ENCODE measurements at regions not wholly inside any gene's neighbourhood (a gene's known extent, or its start where the extent isn't known, plus 50 kb on each side); places are given as distances from the start of the nearest gene placed in this dataset.

DNA sequence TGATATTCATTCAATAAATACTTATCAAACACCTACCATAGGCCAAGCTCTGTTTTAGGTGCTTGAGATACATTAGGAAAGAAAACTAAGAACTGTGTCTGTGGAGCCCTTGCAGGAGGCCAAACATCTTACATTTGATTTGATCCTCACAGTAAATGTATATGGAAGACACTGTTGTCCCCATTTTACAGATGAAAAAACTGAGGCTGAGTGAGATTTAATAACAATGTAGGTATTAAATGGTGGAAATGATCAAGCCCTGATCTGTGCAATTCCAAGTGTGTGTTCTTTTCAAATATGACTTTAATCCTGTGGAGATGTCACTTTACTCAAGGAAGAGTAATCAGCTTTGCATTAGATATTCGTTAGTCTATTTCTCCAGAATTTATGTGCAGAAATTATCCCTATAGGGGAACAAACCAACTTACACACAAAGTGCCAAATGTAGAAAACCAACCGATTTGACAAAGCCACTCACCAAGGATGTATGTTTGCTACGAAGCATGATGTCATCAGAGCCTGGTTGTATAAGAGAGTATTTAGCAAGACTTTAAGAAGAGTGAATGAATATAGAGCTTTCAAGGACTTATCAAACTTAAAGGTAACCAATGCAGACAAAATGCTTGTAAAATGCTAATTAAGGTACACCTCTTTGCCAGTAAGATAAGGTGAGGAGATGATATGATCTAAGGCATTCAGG is 153.9 kb upstream of the NFIB start:
- DNase-seq (ENCODE audit: low spot score): no peak
- no peak for FAIRE-seq

- FAIRE-seq (no peak), DNase-seq (ENCODE audit: low spot score) (no peak)
Measured at GRCh38 chr9:14466828-14467227, 152.9 kb upstream of the NFIB start.

DNA sequence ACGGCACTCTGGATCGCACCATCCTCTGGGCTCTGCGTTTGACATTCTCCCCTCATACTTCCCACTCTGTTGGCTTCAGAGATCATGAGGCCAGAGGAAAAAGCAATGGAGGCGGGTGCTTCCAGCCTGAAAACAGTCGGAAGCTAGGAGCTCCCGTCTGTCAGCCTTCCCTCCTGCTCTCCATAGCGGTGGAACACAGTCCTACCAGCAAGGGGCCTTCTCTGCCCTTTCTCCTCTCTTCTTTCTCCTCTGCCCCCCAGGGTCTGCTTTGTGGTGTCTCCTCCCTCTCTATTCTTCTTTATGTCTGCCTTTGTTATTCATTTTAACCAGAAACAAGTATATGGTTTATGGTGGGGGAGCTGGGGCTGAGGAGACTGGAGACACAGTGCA is 152.5 kb upstream of the NFIB start:
- FAIRE-seq (no peak), DNase-seq (ENCODE audit: low spot score) (no peak)

DNA sequence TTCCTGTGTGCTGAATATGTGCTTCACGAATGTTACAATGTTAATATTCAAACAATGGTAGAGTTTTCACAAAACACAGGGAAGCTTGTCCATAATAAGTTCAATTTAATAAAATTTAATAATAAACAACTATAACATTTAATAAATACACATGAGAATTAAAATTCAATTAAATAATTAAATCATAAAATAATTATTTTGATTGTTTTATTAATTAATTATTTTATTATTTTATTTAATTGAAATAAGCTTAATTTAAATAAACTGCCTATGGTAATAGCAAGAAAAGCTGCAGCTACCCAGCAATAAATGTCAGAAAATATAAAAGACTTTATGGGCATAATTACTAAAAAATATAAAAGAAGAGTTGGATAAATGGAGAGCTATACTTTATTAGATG is 149.0 kb upstream of the NFIB start:
- DNase-seq (ENCODE audit: low spot score) (no peak), FAIRE-seq (no peak)

- FAIRE-seq: no peak
- DNase-seq (ENCODE audit: low spot score): no peak
Measured at GRCh38 chr9:14455243-14455642, 141.3 kb upstream of the NFIB start.

- FAIRE-seq: no peak
Measured at GRCh38 chr9:14453286-14453685, 139.3 kb upstream of the NFIB start.

DNA sequence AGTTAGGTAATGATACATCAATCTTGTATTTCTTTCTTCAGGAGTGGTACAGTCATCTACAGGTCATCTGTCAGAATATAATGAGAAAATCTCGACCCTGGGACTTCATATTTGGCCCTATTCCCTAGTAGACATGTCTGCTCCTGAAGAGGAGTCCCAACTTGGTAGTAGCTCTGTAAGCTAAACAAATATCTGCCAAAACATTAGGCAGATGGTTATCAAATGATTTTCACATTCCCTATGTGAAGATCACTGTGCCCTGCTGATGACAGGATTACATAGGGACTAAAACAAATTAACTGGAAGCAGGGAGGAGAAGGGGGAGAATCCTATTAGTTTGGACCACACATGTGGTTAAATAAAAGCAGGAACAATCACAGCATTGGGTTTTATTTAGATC is 138.6 kb upstream of the NFIB start:
- FAIRE-seq (no peak), DNase-seq (ENCODE audit: low spot score) (no peak)

More at GRCh38 chr9:14453286-14453685, 139.3 kb upstream of the NFIB start:
- no peak for DNase-seq (ENCODE audit: low spot score)

- no peak for DNase-seq (ENCODE audit: low spot score)
- FAIRE-seq: no peak
Measured at GRCh38 chr9:14451949-14452348, 138.0 kb upstream of the NFIB start.

DNA sequence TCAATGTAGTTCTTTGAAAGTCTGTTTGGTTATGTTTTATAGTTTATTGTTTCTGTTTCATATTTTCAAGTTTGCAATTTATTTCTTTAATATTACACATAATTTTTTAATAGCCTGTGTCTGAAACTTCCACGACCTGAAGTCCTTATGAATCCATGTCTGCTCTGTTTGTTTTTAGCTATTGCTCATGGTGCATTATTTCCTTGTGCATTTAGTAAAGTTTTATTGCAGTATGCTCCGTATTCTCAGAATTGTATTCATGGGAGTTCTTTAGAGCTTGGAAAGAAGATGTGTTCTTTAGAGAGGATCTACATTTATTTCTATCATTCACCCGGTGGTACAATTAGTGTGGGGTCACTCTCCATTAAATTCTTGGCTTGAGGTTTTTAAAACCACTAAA is 133.2 kb upstream of the NFIB start:
- DNase-seq (ENCODE audit: low spot score): no peak
- FAIRE-seq: no peak

DNA sequence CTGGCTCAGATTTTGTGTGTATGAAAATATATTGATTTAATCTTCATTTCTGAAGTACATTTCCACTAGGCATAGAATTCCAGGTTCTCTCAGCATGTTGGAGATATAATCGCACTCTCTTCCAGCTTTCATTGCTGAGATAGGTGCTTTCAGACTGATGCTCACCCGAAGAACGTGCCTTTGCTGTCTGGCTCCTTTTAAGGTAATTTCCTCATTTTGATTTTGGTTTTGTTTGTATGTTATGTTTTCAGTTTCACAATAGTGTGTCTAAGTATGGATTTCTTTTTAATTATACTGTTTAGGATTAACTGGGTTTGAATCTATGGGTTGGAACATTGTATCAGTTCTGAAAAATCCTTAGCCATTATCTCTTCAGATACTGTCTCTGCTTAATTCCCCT is 132.0 kb upstream of the NFIB start:
- no peak for FAIRE-seq
- no peak for DNase-seq (ENCODE audit: low spot score)

- DNase-seq (ENCODE audit: low spot score) (no peak), FAIRE-seq (no peak)
Measured at GRCh38 chr9:14442956-14443355, 129.0 kb upstream of the NFIB start.

GRCh38 chr9:14441976-14442651 is 128.2 kb upstream of the NFIB start:
- DNase-seq (ENCODE audit: low spot score) (peak; percentile 46), FAIRE-seq (no peak)

DNA sequence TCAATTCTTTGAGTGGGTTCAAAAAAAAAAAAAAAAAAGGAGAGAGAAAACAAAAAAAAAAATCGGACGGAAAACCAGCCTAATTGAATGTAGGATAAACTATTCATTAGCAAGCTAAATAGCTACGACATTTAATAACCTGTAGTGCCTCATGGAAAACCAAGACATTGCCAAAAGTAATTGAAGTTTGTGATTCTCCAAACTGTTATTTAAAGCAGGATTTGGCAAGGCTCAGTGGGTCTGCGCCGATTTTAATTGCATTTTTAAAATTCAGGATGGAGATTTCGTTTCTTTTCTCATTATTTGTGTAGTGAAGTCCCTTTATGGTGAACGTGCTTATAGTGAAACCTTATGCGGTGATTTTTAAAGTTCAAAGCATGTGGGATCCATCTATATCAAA is 127.2 kb upstream of the NFIB start:
- no peak for FAIRE-seq
- no peak for DNase-seq (ENCODE audit: low spot score)

GRCh38 chr9:14440062-14440461 is 126.1 kb upstream of the NFIB start:
- DNase-seq (ENCODE audit: low spot score) (no peak), FAIRE-seq (no peak)

DNA sequence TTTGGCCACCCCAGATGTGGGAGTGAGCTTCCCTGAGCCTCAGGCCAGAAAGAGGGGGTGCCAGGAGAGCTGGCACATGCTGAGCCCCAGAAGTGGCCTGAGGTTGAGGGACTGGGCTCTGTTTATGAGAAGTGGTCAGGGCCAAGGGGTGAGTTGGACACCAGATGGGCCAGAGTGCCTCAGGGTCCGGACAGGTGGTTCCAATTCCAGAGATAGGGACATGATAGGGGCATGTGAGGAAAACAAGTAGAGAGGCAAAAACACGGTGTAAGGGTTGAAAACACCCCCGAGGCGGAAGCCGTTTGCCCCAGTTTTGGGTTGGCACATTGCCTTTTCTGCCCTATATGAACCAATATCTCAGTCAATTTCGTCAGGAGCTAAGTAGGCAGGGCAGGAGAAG is 125.6 kb upstream of the NFIB start:
- DNase-seq (ENCODE audit: low spot score): no peak
- FAIRE-seq: no peak

GRCh38 chr9:14438232-14439021 is 124.5 kb upstream of the NFIB start:
- no peak for FAIRE-seq

DNA sequence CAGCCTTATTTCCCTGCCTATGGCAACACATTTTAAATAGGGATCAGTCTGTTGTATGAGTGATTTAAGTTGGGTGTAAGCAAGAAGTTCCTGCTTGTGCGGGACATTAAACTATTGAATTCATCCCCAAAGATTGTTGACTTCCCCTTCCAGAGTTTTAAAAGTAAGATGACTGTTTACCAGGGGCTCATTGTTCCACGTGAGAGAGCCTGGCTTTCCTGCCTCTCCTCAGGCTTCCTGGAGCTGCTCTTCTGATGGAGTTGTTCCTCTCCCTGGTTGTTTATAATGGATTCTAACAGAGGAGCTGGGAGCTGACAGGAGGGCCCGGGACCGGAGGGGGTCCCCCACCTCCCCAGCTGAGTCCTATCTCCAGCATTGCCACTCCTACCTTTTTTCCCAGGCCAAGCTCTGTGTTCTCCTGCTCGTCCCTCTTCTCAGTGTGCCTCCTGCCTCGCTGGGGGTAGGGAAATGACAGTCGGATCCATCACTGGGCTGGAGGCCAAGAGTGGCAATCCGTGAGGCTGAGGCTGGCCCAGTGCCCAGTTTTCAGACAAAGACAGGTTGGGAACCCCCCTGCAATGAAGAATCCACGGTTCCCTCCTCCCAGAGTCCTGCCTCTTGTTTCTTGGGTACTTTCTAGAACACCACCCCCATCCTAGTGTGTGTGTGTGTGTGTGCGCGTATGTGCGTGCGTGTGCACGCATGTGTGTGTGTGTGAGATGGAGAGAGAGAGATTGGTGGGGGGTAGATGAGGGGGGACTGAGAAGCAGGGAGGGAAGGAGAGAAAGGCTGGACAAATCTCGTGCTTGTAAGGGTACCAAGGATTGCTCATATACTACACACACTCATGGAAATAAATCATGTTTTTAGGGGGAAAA is 123.7 kb upstream of the NFIB start:
- DNase-seq (ENCODE audit: low spot score): peak; percentile 11
- no peak for FAIRE-seq

More at GRCh38 chr9:14438232-14439021, 124.5 kb upstream of the NFIB start:
- DNase-seq (ENCODE audit: low spot score): no peak

- no peak for FAIRE-seq
- no peak for DNase-seq (ENCODE audit: low spot score)
Measured at GRCh38 chr9:14435871-14436270, 121.9 kb upstream of the NFIB start.

- FAIRE-seq (no peak), DNase-seq (ENCODE audit: low spot score) (no peak)
Measured at GRCh38 chr9:14434971-14435718, 121.2 kb upstream of the NFIB start.

DNA sequence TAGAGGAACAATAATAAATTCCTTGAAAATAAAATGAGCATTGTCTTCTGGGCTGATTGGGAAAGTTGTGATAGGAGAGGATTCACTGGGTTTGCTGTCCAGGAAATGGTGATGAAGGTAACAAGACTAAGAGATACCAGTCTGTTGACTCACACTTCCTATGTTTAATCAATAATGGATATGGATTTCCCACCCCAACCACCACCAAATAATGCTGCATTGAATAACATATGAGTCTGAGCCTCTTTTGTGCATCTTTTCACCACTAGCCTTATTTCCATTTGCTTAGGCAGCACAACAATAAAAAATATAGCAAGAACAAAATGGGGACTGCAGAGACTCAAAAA is 120.2 kb upstream of the NFIB start:
- FAIRE-seq (no peak), DNase-seq (ENCODE audit: low spot score) (no peak)
